GM19351 (cell line): ENCODE measurements at regions not wholly inside any gene's neighbourhood (a gene's known extent, or its start where the extent isn't known, plus 50 kb on each side); places are given as distances from the start of the nearest gene placed in this dataset.
A peak's percentile ranks its signal among the peaks of the same experiment; 100 is the strongest.
"Not testable (repeated sequence)": the region's sequence is repeated elsewhere in the genome, so short reads cannot be mapped to it uniquely, and the experiment has no call there.

Experiments used
- ATAC-seq: cut with Tn5 transposase; IDR thresholded peaks from one replicate; pipeline ENCODE4 v1.9.1; 2021; ENCODE audit warnings: mild to moderate bottlenecking, moderate library complexity; ENCODE audit not compliant: unreplicated experiment

GRCh38 chr5:163870441-163870840 lies 365.0 kb downstream of the MAT2B start:
- ATAC-seq, result no peak

DNA sequence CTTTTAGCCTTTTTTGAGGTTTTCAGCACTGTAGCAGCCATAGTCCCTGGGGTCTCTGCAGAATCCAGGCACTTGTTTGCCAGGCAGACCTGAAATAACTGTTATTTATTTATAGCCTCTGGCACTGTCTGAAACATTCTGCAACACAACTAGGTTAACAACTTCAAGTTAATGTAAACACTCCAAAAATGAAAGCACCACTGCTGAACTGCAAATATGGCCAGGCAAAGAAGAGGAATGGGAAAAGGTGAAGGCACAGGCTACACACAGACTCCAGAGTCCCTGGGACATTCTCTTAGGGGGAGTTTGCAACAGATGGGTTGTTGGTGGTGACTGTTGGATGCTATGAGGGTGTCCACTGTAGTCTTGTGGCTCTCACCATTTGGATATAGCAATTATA lies 369.0 kb downstream of the MAT2B start:
- no peak for ATAC-seq

DNA sequence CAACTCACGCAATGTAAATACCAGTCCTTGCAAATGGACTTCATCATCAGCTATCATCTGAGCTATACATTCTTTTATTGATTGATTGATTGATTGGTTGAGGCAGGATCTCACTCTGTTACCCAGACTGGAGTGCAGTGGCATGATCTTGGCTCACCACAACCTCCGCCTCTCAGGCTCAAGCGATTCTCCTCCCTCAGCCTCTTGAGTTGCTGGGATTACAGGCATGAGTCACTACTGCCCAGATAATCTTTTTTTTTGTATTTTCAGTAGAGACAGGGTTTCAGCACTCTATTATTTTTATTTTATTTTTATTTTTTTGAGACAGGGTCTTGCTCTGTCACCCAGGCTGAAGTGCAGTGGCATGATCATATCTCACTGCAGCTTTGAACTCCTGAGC lies 369.5 kb downstream of the MAT2B start:
- ATAC-seq, result not testable (repeated sequence)

GRCh38 chr5:163877865-163878264 lies 372.4 kb downstream of the MAT2B start:
- ATAC-seq, result no peak

GRCh38 chr5:163878490-163878889 lies 373.1 kb downstream of the MAT2B start:
- ATAC-seq, result no peak

DNA sequence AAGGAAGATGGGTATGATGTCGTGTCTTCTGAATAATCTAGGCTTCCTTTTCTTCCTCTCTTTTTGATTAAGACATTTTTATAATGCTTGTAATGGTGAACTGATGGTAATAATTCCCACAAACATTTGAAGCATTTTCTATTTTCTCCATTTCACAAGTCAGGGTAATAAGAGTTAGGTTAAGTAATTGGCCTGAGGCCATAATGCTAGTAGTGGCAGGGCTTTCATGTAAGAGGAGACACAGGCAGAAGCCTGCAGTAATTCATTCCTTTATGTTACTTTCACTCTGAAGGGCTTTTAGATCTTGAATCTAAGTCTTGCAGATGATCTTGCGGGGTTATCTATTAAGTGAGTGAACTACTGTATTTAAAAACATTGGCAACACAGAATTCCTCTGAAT lies 374.9 kb downstream of the MAT2B start:
- ATAC-seq, result no peak

DNA sequence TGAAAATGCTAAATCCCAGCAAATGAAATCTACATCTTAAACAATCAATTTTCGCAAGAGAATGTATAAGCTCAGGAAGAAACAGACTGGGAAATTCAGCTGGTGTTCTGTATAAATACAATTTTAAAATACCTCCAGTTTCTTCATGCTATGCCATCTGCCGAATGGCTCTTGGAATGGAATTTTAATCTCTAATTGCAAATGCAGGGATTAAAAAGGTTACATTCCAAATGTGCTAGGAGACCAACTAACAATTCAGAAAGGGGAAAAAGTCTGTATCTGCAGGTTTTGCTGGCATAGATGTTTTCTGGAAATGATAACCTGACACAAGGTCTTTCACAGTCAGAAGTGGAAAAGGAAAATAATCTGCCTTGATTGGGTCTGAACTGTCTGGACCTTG lies 379.7 kb downstream of the MAT2B start:
- no peak for ATAC-seq

DNA sequence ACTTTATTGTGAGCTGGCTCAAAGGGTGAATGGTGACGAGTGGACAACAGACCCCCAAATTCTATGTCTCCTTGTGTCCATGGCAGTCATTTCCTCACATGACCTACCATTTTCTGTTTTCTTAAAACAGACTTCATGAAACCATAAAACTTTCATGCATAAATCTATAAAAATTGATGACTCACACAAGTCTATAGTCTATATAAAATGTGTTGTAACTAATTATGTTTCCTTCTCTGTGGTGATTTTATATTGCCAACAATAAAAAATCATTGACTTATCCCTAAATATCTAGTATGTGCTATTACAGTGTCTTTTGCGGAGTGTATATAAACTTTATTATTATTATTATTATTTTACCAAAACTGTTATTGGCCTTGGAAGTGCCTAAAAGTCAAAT lies 382.4 kb downstream of the MAT2B start:
- ATAC-seq, result no peak

GRCh38 chr5:163888366-163888765 lies 382.9 kb downstream of the MAT2B start:
- no peak for ATAC-seq

- no peak for ATAC-seq
Measured at GRCh38 chr5:163889369-163889768, 383.9 kb downstream of the MAT2B start.

- ATAC-seq, result no peak
Measured at GRCh38 chr5:163890261-163890660, 384.8 kb downstream of the MAT2B start.

GRCh38 chr5:163893281-163893680 lies 387.9 kb downstream of the MAT2B start:
- ATAC-seq, result no peak

DNA sequence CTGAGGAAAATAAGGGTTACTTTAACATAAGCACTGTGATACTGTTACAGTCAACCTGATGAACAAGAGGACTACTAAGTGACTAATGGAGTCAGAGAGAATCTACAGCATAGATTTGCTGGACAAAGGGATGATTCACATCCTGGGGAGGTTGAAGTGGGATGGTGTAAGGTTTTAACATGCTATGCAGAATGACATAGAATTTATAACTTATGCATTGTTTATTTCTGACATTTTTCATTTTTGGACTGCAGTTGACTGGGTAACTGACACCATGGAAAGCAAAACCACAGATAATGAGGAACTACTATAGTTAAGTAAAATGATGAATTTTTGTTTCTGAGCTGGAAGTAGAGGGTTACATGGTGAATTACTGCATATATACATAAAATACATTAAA lies 389.2 kb downstream of the MAT2B start:
- ATAC-seq, result no peak

- no peak for ATAC-seq
Measured at GRCh38 chr5:163898873-163899272, 393.5 kb downstream of the MAT2B start.

GRCh38 chr5:163907783-163908182 lies 402.4 kb downstream of the MAT2B start:
- ATAC-seq, result peak; percentile 39

DNA sequence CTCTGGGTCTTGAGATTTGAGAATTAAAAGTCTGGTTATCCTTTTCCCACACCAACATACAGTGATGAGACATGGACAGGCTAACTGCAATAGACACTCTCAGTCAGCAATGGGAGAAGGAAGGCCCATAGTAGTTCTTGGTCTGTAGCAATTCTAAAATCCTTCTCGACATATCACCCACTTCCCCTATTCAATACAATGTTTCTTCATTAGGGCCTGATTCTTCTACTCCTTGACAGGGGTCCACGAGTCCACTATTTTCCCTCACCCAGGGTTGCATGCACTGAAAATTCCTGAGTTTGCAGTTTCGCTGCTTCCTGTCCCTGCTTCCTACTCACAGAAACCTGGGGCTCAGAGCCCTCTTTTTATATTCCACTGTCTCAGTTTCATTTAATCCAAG lies 402.8 kb downstream of the MAT2B start:
- ATAC-seq, result peak; percentile 44

- no peak for ATAC-seq
Measured at GRCh38 chr5:163910226-163910625, 404.8 kb downstream of the MAT2B start.

DNA sequence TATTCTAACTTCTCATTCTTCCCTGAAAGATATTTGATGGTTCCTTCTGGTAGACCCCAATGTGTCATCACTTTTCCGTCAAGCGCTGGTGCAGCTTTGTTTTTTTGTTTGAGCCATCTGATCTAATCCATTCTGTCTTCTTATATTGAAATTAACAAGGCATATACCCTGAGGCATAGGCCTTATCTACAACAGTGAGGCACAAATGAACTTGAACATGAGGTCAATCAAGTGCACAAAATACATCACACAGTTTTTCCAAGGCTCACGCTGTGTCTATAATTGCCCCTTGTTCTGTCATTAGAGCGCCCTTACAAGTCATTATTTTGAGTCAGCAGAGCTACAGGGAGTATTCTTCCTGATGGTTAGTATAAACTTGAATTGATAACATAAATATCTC lies 406.6 kb downstream of the MAT2B start:
- ATAC-seq, result no peak

DNA sequence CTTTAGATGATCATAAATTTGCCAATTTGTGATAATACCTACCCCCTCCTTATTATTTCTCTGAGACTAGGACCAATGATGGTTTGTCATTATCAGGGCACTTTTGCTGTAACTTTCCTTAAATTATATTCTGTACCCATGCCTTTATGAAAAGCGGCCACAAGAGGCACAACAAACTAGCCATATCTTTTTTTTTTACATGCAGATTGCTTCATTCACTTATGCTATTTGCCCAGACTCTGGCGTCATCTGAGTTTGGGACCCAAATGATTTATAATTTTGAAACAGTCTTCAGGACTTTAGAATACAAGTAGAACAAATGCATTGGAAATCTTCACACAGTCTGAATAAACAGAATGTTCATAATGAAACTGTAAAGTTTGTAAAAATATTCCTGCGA lies 408.1 kb downstream of the MAT2B start:
- no peak for ATAC-seq

DNA sequence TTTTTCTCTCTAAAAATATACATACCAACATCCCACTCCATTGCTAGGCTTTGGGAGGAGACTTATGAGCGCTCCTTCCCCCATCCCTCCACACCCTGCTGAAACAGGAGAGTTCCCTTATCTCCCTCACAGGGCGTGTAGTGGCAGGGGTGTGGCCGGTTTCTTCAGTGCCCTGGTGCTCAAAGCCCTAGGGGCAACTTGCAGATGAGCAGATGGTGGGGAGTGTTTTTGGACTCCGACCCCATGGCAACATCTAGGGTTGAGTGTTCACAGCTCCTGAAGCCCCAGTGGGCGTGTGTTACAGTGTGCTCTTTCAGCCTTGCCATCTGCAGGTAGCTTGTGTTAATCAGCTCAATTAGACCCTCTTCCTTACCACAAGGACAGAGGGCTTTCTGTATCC lies 409.5 kb downstream of the MAT2B start:
- ATAC-seq, result peak; percentile 19

- peak; percentile 66 for ATAC-seq
Measured at GRCh38 chr5:163915481-163915961, 410.1 kb downstream of the MAT2B start.

- ATAC-seq, result peak; percentile 85
Measured at GRCh38 chr5:163916376-163916775, 411.0 kb downstream of the MAT2B start.

DNA sequence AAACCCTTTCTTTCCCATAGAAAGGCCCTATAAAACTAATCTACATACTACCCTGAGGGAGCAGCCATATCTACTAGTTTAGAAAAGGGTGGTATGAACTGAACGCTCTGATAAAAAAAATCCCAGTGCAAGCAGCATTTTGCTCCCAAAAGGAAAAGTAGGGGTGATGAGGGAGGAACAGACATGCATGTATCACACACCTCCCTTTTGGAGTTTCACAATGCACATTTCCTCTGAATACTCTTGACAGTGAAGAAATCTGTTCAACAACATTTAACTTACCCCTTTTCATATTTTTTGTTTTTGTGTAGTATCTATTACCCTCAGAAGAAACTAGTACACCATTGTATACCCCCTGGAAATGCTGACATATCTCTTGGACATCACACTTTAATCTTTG lies 411.4 kb downstream of the MAT2B start:
- no peak for ATAC-seq

- ATAC-seq, result no peak
Measured at GRCh38 chr5:163917747-163918146, 412.3 kb downstream of the MAT2B start.
